ENCODE measurements at regions not wholly inside any gene's neighbourhood (a gene's known extent, or its start where the extent isn't known, plus 50 kb on each side); places are given as distances from the start of the nearest gene placed in this dataset.

DNA sequence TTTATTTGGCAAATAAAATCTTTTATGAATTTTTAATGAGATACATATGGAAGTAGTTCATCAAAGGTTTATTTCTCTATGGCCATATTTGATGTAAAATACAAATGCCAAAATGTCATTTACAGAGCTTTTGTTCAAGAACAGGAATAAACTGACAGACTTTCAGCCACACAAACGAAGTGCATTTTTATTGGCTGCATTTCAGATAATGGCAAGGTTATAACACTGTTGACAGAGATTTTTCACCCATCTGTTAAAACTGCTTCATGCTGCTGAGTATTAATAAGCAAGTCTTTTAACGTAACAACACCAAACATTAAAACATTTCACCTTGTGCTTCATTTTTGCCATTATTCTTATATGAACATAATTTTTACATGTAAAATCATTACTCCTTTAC, 254.4 kb downstream of the ANKRD7 start:
- H3K4me3 ChIP-seq (ENCODE audit: low read depth, low read length): no peak overlapping the region
- TF ChIP-seq, protein P1, sequence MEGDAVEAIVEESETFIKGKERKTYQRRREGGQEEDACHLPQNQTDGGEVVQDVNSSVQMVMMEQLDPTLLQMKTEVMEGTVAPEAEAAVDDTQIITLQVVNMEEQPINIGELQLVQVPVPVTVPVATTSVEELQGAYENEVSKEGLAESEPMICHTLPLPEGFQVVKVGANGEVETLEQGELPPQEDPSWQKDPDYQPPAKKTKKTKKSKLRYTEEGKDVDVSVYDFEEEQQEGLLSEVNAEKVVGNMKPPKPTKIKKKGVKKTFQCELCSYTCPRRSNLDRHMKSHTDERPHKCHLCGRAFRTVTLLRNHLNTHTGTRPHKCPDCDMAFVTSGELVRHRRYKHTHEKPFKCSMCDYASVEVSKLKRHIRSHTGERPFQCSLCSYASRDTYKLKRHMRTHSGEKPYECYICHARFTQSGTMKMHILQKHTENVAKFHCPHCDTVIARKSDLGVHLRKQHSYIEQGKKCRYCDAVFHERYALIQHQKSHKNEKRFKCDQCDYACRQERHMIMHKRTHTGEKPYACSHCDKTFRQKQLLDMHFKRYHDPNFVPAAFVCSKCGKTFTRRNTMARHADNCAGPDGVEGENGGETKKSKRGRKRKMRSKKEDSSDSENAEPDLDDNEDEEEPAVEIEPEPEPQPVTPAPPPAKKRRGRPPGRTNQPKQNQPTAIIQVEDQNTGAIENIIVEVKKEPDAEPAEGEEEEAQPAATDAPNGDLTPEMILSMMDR (IDR thresholded peaks at IDR 0.05; ENCODE audit: low read depth, low read length): no peak

DNA sequence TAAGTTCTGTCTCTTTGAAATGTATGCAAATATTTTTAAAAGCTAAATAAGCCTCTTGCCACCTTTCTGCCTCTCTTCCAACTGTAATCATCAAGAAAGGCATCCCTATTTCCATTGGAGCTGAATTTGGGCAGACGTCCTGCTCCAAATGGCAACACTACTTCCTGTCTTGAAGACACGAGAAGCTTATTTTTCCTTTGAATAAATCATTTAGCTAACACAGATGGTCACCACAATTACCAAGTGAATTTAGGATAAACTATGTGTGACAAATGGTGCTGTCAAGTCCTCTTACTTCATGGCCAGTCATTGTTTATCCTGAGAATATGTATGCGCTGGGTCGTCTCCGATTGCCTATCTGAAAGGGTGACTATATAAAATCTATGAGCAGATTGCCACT, 268.0 kb downstream of the ANKRD7 start:
- TF ChIP-seq, protein P1 (IDR thresholded peaks at IDR 0.05; ENCODE audit: low read depth, low read length): no peak
- no peak overlapping the region for H3K4me3 ChIP-seq (ENCODE audit: low read depth, low read length)

DNA sequence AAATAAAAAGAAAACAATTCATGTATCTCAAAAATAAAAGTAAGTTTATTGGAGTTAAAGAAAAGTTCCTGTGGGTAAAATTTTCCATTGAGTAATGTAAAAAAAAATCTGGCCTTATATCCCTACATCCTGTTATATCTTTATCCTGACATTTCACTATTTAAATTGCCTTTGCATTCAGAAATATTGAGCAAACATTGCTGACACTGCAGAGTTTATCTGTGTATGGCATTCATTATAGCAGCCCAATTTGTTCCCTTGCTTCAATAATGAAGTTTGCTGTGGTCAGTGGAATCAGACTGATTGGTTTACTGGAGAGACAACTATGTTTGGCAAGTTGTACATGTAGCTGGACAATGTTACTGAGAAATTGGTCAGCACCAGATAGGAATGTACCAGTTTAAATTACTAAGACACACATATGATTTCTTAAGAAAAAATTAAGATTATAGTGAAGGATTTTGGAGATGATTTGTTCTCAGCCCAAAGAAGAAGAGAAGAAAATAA, 271.7 kb downstream of the ANKRD7 start:
- TF ChIP-seq, protein P1 (IDR thresholded peaks at IDR 0.05; ENCODE audit: low read depth, low read length): no peak
- H3K4me3 ChIP-seq (ENCODE audit: low read depth, low read length): no peak overlapping the region

DNA sequence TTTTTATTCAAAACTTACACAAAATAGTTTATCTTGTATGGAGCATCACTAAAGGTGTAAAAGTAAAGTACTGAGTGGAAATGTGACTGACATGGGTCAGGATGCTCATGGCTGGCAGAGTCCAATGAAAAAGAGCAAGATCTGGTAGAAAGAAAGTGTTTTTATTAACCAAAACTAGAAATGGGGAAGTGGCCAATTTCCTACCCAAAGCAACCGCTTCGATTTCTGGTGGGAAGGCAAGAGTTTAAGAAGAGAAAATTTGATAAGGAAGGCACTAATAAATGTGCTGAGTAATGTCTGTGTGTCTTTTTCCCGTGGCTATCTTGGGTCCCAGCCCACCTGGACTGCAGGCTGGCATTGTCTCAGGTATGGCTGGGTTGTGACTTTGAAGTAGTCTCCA, 277.7 kb downstream of the ANKRD7 start:
- no peak overlapping the region for H3K4me3 ChIP-seq (ENCODE audit: low read depth, low read length)
- TF ChIP-seq, protein P1 (IDR thresholded peaks at IDR 0.05; ENCODE audit: low read depth, low read length): no peak

DNA sequence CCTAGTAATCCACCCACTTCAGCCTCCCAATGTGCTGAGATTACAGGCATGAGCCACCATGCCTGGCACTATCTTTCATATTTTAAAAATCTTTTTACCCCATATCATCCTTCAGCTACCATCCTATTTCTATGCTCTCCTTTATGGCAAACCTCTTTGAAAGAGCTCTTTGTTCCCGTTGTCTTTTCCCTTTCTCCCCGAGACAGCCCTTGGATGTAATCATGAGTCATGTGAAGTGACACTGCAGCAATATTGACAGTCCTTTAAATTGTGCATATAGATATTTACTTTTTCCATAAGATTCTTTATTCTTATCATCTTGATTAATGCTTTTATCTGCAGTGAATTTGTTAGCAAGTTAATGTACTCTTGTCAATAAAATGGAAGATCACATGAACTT, 286.6 kb downstream of the ANKRD7 start:
- no peak overlapping the region for H3K4me3 ChIP-seq (ENCODE audit: low read depth, low read length)
- TF ChIP-seq, protein P1 (IDR thresholded peaks at IDR 0.05; ENCODE audit: low read depth, low read length): no peak

DNA sequence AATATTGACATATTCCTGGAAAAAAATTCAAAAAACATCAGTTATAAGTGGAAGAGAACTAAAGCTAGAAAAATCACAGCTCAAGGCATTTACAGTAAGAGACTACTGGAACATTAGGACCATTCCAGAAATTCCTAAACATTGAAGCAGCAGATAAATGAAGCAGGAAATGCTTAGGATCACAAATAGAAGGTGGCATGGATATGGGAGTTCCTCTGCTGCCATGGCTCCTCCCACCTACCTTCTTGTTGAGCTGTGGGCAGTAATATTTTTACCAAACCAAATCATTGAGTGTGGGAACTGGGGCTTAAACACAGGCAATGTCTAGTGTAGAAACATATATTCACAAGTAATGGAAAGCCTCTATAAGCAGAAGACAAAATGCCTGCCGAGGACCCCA, 292.8 kb downstream of the ANKRD7 start:
- TF ChIP-seq, protein P1 (IDR thresholded peaks at IDR 0.05; ENCODE audit: low read depth, low read length): no peak
- no peak overlapping the region for H3K4me3 ChIP-seq (ENCODE audit: low read depth, low read length)

DNA sequence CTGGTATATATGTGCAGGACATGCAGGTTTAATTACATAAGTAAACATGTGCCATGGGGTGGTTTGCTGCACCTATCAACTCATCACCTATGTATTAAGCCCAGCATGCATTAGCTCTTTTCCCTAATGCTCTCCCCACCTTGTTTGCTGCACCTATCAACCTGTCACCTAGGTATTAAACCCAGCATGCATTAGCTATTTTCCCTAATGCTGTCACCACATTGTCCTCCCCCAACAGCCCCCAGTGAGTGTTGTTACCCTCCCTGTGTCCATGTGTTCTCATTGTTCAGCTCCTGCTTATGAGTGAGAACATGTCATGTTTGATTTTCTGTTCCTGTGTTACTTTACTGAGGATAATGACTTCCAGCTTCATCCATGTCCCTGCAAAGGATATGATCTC, 300.5 kb downstream of the ANKRD7 start:
- no peak overlapping the region for H3K4me3 ChIP-seq (ENCODE audit: low read depth, low read length)
- TF ChIP-seq, protein P1 (IDR thresholded peaks at IDR 0.05; ENCODE audit: low read depth, low read length): no peak
